Bronchial epithelial cell (primary cell): ENCODE measurements at regions not wholly inside any gene's neighbourhood (a gene's known extent, or its start where the extent isn't known, plus 50 kb on each side); places are given as distances from the start of the nearest gene placed in this dataset.
A peak's percentile ranks its signal among the peaks of the same experiment; 100 is the strongest.

Experiments used
- DNase-seq: peaks from one replicate; pipeline ENCODE4 v3.0.0-alpha.2; 2010; ENCODE audit warnings: low read depth
- FAIRE-seq: peaks from 2 replicates; lab custom pipeline; 2011; peaks lifted over from hg19 to GRCh38; lab: Jason Lieb, UNC
- H3K27me3 ChIP-seq: 2 replicates; pipeline ENCODE4 v1.5.1; 2011; ENCODE audit warnings: low read length; ENCODE audit not compliant: control insufficient read depth, insufficient read depth
- H3K36me3 ChIP-seq: 2 replicates; pipeline ENCODE4 v1.5.1; 2011; ENCODE audit warnings: low read length; ENCODE audit not compliant: control insufficient read depth, insufficient read depth
- H3K4me3 ChIP-seq: 2 replicates; pipeline ENCODE4 v1.5.1; 2011; ENCODE audit warnings: mild to moderate bottlenecking, low read depth, low read length, control low read depth
- CTCF ChIP-seq: IDR thresholded peaks from 2 replicates; pipeline ENCODE4 v1.5.1; 2011; ENCODE audit warnings: mild to moderate bottlenecking, moderate library complexity, low read length, control low read depth, inconsistent platforms; ENCODE audit not compliant: insufficient read depth, severe bottlenecking

GRCh38 chr6:145295746-145296145, 439.6 kb downstream of the EPM2A start:
- DNase-seq (no peak), FAIRE-seq (no peak)
- Histone ChIP-seq H3K4me3 (no peak overlapping the region), H3K27me3 (no peaks in the 10 kb centered on the region), H3K36me3 (no peaks in the 10 kb centered on the region)
- TF ChIP-seq CTCF = no peak

- Histone ChIP-seq H3K36me3 (no peaks in the 10 kb centered on the region), H3K4me3 (no peak overlapping the region), H3K27me3 (peaks cover 2% of the 10 kb centered on the region)
- TF ChIP-seq CTCF = no peak
- FAIRE-seq (no peak), DNase-seq (no peak)
These were observed 429.6 kb downstream of the EPM2A start for GRCh38 chr6:145305670-145306069.

GRCh38 chr6:145306489-145306888, 428.8 kb downstream of the EPM2A start:
- TF ChIP-seq CTCF = no peak
- no peak overlapping the region for H3K4me3 ChIP-seq
- H3K36me3 ChIP-seq = no peaks in the 10 kb centered on the region
- H3K27me3 ChIP-seq = peaks cover 2% of the 10 kb centered on the region
- DNase-seq = no peak
- no peak for FAIRE-seq

DNA sequence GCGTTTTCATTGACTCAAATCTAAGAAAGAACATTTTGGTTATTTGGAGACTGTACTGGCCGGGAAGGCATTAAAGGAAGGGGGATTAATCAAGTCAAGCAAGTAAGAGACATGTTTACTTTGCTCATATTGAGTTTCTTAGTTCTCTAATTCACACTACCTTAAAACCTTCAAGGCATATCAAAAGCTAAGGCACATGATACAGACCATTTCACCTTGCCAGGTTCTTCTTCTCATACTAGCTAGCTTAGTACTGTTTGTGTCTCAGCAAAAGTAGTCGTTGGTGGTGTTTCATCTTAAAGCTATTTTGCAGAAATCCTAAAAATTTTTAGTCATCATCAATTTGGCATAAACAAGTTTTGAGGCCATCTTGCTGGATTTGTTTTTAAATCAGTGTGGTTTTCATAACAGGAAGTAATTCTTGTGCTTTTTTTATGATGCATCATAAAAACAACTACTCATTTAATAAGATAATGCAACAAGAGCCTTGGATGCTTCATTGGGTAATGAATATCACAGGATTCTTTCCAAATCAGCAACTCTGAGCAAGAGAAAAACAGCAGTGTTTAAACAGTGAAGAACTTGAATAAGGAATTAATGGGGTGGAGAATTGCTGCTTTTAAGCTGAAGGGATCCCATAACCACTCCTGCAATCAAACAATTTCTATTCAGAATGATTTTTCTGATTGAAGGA, 425.3 kb downstream of the EPM2A start:
- FAIRE-seq = no peak
- no peak for TF ChIP-seq CTCF
- peak; percentile 35 for DNase-seq
- H3K4me3 ChIP-seq = no peak overlapping the region
- peaks cover 2% of the 10 kb centered on the region for H3K27me3 ChIP-seq
- H3K36me3 ChIP-seq = no peaks in the 10 kb centered on the region

GRCh38 chr6:145312481-145312880, 422.8 kb downstream of the EPM2A start:
- DNase-seq (no peak), FAIRE-seq (no peak)
- no peak overlapping the region for H3K4me3 ChIP-seq
- H3K36me3 ChIP-seq = no peaks in the 10 kb centered on the region
- peaks cover 2% of the 10 kb centered on the region for H3K27me3 ChIP-seq
- TF ChIP-seq CTCF = no peak
